Epithelial cell of proximal tubule (primary cell): ENCODE measurements at regions not wholly inside any gene's neighbourhood (a gene's known extent, or its start where the extent isn't known, plus 50 kb on each side); places are given as distances from the start of the nearest gene placed in this dataset.

Experiments used
- DNase-seq: peaks from one replicate; pipeline ENCODE4 v3.0.0-alpha.2; 2011; ENCODE audit warnings: low read depth
- H3K4me3 ChIP-seq: 2 replicates; pipeline ENCODE4 v1.5.1; 2011; ENCODE audit warnings: low read depth, mild to moderate bottlenecking, low read length
- CTCF ChIP-seq: conservative IDR thresholded peaks from 2 replicates; pipeline ENCODE4 v1.5.1; 2012; ENCODE audit warnings: low read depth, mild to moderate bottlenecking, low read length

DNA sequence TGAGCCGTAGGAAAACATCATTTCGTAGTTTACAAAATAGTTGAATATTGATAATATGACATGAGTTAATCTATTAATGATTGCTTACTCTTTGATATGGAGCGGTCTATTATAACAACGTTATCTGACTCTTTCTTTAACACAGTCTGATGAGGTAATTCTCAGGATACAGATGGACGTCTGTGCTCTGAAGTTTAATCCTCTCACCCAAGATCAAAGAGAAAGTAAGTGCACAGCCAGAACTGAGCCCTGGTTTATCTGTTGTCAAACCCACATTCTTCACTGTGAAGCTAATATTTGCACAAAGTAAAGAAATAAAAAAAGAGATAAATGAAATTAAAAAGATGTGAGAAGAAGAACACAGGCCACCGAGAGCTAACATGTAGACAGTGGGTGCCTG is 190.9 kb upstream of the COPS8 start:
- no peak for TF ChIP-seq CTCF
- DNase-seq: no peak
- H3K4me3 ChIP-seq: no peak overlapping the region

- no peak overlapping the region for H3K4me3 ChIP-seq
- no peak for TF ChIP-seq CTCF
- DNase-seq: no peak
Observed at GRCh38 chr2:236895497-236895896, 190.2 kb upstream of the COPS8 start.

- no peak overlapping the region for H3K4me3 ChIP-seq
- no peak for DNase-seq
- no peak for TF ChIP-seq CTCF
Observed at GRCh38 chr2:236896688-236897087, 189.0 kb upstream of the COPS8 start.

DNA sequence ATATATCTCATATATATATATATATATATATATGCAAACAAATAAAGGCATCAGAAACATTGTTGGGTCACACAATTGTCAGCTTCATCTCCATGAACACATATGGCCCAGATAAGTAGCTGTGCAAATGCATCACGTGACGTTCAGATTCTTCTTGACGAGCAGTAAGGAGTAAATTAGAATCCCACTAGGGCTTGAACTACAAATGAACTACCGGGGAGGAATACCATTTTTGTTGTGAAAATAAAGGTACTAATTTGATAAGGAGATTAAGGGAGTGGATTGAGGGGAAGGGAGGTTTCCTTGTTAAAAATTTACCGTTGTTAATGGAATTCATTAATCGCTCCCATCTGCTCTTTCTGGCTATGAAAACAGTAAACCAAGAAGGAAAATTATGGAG is 186.5 kb upstream of the COPS8 start:
- TF ChIP-seq CTCF: no peak
- H3K4me3 ChIP-seq: no peak overlapping the region
- DNase-seq: no peak

- no peak for DNase-seq
- H3K4me3 ChIP-seq: no peak overlapping the region
- no peak for TF ChIP-seq CTCF
Observed at GRCh38 chr2:236899950-236900640, 185.6 kb upstream of the COPS8 start.

DNA sequence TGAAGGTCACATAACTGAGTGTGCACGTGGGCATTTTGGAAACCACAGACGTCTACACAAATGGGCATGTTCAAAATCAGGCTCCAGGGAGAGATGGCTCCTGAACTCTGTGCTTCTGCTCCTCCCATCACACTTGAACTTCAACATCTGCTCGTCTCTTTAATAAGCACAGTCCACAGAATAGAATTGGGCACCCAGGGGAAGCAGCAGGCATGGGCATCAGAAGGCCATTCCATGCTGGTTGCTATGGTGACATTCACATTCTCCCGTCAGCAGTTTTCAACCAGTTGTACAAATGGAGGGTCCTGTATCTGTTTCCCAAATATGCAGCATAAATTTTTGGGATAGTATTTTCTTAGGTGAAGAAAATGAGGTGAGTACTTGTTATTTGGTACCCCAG is 183.7 kb upstream of the COPS8 start:
- TF ChIP-seq CTCF: no peak
- H3K4me3 ChIP-seq: no peak overlapping the region
- DNase-seq: no peak

DNA sequence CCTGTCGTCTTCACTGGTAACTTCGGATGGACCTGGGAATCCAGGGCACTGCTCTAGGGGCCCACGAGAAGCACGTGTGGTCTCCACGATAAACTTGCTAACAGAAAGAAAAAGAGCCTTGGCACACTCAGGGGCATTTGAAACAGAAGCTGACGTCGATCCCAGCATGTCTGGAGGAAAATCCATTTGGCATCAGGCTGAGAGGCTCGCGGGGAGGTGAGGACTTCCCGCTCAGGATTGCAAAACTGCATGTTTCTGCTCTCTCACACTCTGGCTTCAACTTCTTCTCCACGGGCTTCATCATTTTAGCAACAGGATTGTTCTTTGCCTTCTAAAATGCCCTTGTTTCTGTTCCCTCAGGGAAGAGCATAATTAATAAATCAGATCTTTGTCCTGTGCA is 181.7 kb upstream of the COPS8 start:
- no peak for TF ChIP-seq CTCF
- no peak for DNase-seq
- H3K4me3 ChIP-seq: no peak overlapping the region
